Heart right ventricle (tissue), 16 donors: ENCODE measurements at regions not wholly inside any gene's neighbourhood (a gene's known extent, or its start where the extent isn't known, plus 50 kb on each side); places are given as distances from the start of the nearest gene placed in this dataset.

Source experiments
- ATAC-seq, 8 donors: fragments of 200-7000 bp; cut with Tn5 transposase; one replicate each; pipeline ENCODE4 v1.9.1; 2020; ENCODE audit warnings: mild to moderate bottlenecking in 8 of 8, moderate library complexity in 8 of 8, moderate number of reproducible peaks in 1 of 8
- DNase-seq, 2 donors: peaks; one replicate each; pipeline ENCODE4 v3.0.0-alpha.2; 2020
- H3K27ac ChIP-seq, 10 donors: fragments of 200-600 bp; sonication (generic) in 2 of 10; one replicate each; pipeline versions ENCODE4 v1.5.0 to v1.8.0; 2020 to 2022; ENCODE audit warnings: mild to moderate bottlenecking in 3 of 10
- H3K27me3 ChIP-seq, 7 donors: fragments of 200-600 bp; one replicate each; pipeline ENCODE4 v1.8.0; 2021 to 2022; ENCODE audit warnings: mild to moderate bottlenecking in 2 of 7
- H3K36me3 ChIP-seq, 9 donors: fragments of 200-600 bp; sonication (generic) in 1 of 9; one replicate each; pipeline versions ENCODE4 v1.5.0 to v1.8.0; 2020 to 2022; ENCODE audit warnings: mild to moderate bottlenecking in 2 of 9
- H3K4me1 ChIP-seq, 9 donors: fragments of 200-600 bp; sonication (generic) in 1 of 9; one replicate each; pipeline versions ENCODE4 v1.5.0 to v1.8.0; 2020 to 2022; ENCODE audit warnings: mild to moderate bottlenecking in 4 of 9
- H3K4me3 ChIP-seq, 10 donors: fragments of 200-600 bp; sonication (generic) in 2 of 10; one replicate each; pipeline versions ENCODE4 v1.5.0 to v1.8.0; 2020 to 2022; ENCODE audit warnings: mild to moderate bottlenecking in 7 of 10, moderate library complexity in 2 of 10
- H3K9me3 ChIP-seq, 11 donors: fragments of 200-600 bp in 10 of 11; sonication (generic) in 2 of 11; one replicate each; pipeline versions ENCODE4 v1.5.0 to v1.8.0; 2013 to 2022; ENCODE audit warnings: mild to moderate bottlenecking in 2 of 11, control low read depth in 1 of 11, moderate library complexity in 1 of 11
- WGBS, 2 donors: extraction: QIAGEN DNeasy Blood & Tissue Kit; methylation state at CpG; one replicate each; pipeline ENCODE4 v1.1.7; 2013; ENCODE audit warnings: inconsistent platforms in 1 of 2; 5-methylcytosine and 5-hydroxymethylcytosine counted together
- intact Hi-C, 10 donors: fragments of 100-400 bp; cut with DNase I; formaldehyde crosslinking; loops; one replicate each; pipeline versions ENCODE4 v1.11.1 to v1.14.2; 2022
- TF ChIP-seq, protein P1 (sequence below), 9 donors: fragments of 200-600 bp; sonication (generic) in 2 of 9; IDR thresholded peaks; one replicate each; pipeline versions ENCODE4 v1.5.0 to v1.8.0; 2021 to 2022; ENCODE audit warnings: antibody characterized with exemption in 9 of 9, mild to moderate bottlenecking in 5 of 9, moderate library complexity in 1 of 9
- donor health status: Arrhythmogenic right ventricular cardiomyopathy.
- donor health status: ischemic (EF 13 %, LVEDD 7.1; RV severe dilation, severe dysfunction).
- donor health status: healthy with polysubstance abuse.
- donor health status: DM: no; HTN: yes; CAD: no.
- donor health status: DM: no; HTN: no; CAD: no.
- donor health status: ischemic (EF 25% LVEDD 6.9; RV normal size, moderate dysfunction).
- donor health status: ischemic (EF 25% LVEDD 5.7; RV mildly dilated, moderate dysfunction).
- donor health status: healthy.
- donor health status: DM: yes; HTN: yes; CAD: no.
- donor health status: Ischemic cardiomyopathy.
- donor health status: ischemic (EF 35%, LVEDD 5.7; RV mildly dilated, moderate dysfunction).
- donor health status: nonischemic (EF 11% LVEDD 7.7; RV severe dilation, severe dysfunction).
- donor health status: DM: yes; HTN: yes; CAD: no.
- donor health status: PGD.
- donor health status: ischemic (EF 29% LVEDD 5.4; RV normal size, mild dysfunction).
- donor health status: nonischemic (EF 23%, LVEDD 6.1; RV moderate dilation, normal function).

DNA sequence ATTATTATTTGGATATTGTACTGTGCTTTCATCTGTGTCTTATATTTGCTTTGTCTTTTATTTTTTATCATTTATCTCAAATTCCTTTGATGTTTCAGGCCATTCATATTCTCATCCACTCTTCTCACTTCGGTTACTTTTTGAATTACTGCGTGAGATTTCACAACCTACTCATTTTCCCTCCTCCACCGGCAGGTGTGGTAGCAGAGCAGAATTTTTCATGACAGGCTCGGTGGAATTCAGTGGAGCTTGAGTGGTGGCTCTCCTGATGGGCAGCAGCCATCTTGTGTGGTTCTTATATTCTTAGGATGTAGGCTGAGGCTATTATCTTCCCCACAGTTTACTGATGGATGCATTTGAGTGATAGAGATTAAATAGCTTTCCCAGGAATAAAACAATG is 92.3 kb upstream of the IVNS1ABP start:
- 91 to 96% methylated on average over 4 of the region's 4 CpGs for WGBS, 2 donors
- Histone ChIP-seq H3K36me3 (no peaks in the 10 kb centered on the region), H3K9me3 (peaks cover 0 to 4% (median 0%) of the 10 kb centered on the region in 11 donors), H3K27ac (no peak overlapping the region), H3K4me3 (no peak overlapping the region), H3K27me3 (no peaks in the 10 kb centered on the region), H3K4me1 (peaks cover 0 to 25% (median 0%) of the 10 kb centered on the region in 9 donors)
- intact Hi-C loops, result loop anchor here in 1 of 10 donors (10.0 kb wide), 1 partner anchor 55 kb away; no protein-coding TSS in a partner anchor
- ATAC-seq (no peak), DNase-seq (no peak)
- TF ChIP-seq, protein P1, sequence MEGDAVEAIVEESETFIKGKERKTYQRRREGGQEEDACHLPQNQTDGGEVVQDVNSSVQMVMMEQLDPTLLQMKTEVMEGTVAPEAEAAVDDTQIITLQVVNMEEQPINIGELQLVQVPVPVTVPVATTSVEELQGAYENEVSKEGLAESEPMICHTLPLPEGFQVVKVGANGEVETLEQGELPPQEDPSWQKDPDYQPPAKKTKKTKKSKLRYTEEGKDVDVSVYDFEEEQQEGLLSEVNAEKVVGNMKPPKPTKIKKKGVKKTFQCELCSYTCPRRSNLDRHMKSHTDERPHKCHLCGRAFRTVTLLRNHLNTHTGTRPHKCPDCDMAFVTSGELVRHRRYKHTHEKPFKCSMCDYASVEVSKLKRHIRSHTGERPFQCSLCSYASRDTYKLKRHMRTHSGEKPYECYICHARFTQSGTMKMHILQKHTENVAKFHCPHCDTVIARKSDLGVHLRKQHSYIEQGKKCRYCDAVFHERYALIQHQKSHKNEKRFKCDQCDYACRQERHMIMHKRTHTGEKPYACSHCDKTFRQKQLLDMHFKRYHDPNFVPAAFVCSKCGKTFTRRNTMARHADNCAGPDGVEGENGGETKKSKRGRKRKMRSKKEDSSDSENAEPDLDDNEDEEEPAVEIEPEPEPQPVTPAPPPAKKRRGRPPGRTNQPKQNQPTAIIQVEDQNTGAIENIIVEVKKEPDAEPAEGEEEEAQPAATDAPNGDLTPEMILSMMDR (IDR thresholded peaks at IDR 0.05), result no peak

GRCh38 chr1:185408700-185409270 is 91.7 kb upstream of the IVNS1ABP start:
- DNase-seq, result no peak
- Histone ChIP-seq H3K36me3 (no peaks in the 10 kb centered on the region), H3K4me3 (no peak overlapping the region), H3K9me3 (peaks cover 0 to 4% (median 0%) of the 10 kb centered on the region in 11 donors), H3K27me3 (no peaks in the 10 kb centered on the region), H3K4me1 (peaks cover 0 to 25% (median 0%) of the 10 kb centered on the region in 9 donors), H3K27ac (peak overlapping the region in 1 of 10 donors; percentile 22)
- ATAC-seq, result no peak
- WGBS, 2 donors, result 65 to 66% methylated on average over 5 of the region's 5 CpGs
- intact Hi-C loops, result loop anchor here in 1 of 10 donors (10.0 kb wide), 1 partner anchor 56 kb away; no protein-coding TSS in a partner anchor
- TF ChIP-seq, protein P1 (IDR thresholded peaks at IDR 0.05), result no peak

GRCh38 chr1:185406691-185407009 is 89.6 kb upstream of the IVNS1ABP start:
- WGBS, 2 donors, result 98 to 100% methylated on average over 1 of the region's 1 CpG
- Histone ChIP-seq H3K4me3 (no peak overlapping the region), H3K36me3 (no peaks in the 10 kb centered on the region), H3K4me1 (peaks cover 0 to 27% (median 0%) of the 10 kb centered on the region in 9 donors), H3K27me3 (no peaks in the 10 kb centered on the region), H3K9me3 (peaks cover 0 to 4% (median 0%) of the 10 kb centered on the region in 11 donors), H3K27ac (no peak overlapping the region)
- DNase-seq (no peak), ATAC-seq (no peak)
- TF ChIP-seq, protein P1 (IDR thresholded peaks at IDR 0.05), result no peak
- intact Hi-C loops, result loop anchor here in 1 of 10 donors (10.0 kb wide), 1 partner anchor 58 kb away; no protein-coding TSS in a partner anchor

DNA sequence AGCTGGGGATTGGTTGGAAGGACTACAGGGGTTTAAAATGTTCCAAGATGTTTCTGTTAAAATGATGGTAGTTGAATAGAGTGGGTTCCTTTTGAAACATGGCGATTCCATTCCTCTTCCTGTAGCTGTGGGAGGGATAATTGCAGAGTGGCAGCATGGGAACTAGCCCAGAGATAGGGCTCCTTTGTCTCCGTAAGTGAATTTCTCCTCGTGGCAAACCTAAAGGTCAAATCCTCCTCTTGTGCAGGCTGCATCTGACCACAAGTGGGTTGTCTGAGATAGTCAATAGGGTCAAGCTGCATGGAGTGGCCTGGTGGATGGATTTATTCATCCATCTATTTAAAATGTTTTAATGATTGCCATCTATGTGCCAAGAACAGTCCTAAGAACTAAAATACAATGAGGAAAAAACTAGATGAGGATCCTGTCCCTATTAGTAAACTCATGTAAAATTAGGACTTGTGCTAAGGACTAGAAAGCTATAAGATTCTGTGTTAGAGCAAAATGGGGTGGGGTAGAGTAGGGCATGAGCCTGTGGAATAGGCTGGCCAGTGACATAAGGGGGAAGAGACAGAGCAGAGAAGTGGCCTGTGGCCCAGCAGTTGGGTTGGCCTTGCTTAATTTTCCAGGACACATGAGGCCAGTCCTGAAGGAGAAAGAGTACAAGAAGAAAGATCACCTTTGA is 89.1 kb upstream of the IVNS1ABP start:
- H3K27me3 ChIP-seq, result no peaks in the 10 kb centered on the region
- DNase-seq (no peak), ATAC-seq (no peak)
- intact Hi-C loops, result loop anchor here in 1 of 10 donors (10.0 kb wide), 1 partner anchor 59 kb away; no protein-coding TSS in a partner anchor
- no peaks in the 10 kb centered on the region for H3K36me3 ChIP-seq
- H3K4me1 ChIP-seq, result peaks cover 0 to 27% (median 0%) of the 10 kb centered on the region in 9 donors
- TF ChIP-seq, protein P1 (IDR thresholded peaks at IDR 0.05), result no peak
- 79 to 85% methylated on average over 3 of the region's 3 CpGs for WGBS, 2 donors
- H3K4me3 ChIP-seq, result no peak overlapping the region
- H3K27ac ChIP-seq, result no peak overlapping the region
- H3K9me3 ChIP-seq, result peaks cover 0 to 4% (median 0%) of the 10 kb centered on the region in 11 donors
